ENCODE measurements at regions not wholly inside any gene's neighbourhood (a gene's known extent, or its start where the extent isn't known, plus 50 kb on each side); places are given as distances from the start of the nearest gene placed in this dataset.

- no peak for TF ChIP-seq CTCF (IDR thresholded peaks at IDR 0.05; ENCODE audit: borderline replicate concordance, extremely low read depth, low read length, poor library complexity, severe bottlenecking)
- no peak for TF ChIP-seq EZH2 (IDR thresholded peaks at IDR 0.05; ENCODE audit: borderline replicate concordance, low read depth, low read length, severe bottlenecking)
These were observed 559.6 kb upstream of the AMOT start for GRCh38 chrX:113400193-113400704.

All from DND-41 (cell line).